Glutamatergic neuron (in vitro differentiated cells): ENCODE measurements at regions not wholly inside any gene's neighbourhood (a gene's known extent, or its start where the extent isn't known, plus 50 kb on each side); places are given as distances from the start of the nearest gene placed in this dataset.

ENCODE experiments used
- DNase-seq: peaks from one replicate; pipeline ENCODE4 v3.0.0; 2022
- H3K27ac Mint-ChIP-seq: one replicate; pipeline ENCODE4 v1.8.0; 2020; ENCODE audit warnings: mild to moderate bottlenecking, mixed read lengths, inconsistent platforms; ENCODE audit not compliant: unreplicated experiment
- H3K27me3 Mint-ChIP-seq: one replicate; pipeline ENCODE4 v1.8.0; 2020; ENCODE audit warnings: mild to moderate bottlenecking, moderate library complexity, mixed read lengths, inconsistent platforms; ENCODE audit not compliant: unreplicated experiment
- H3K36me3 Mint-ChIP-seq: one replicate; pipeline ENCODE4 v1.8.0; 2020; ENCODE audit warnings: mild to moderate bottlenecking, mixed read lengths, inconsistent platforms; ENCODE audit not compliant: unreplicated experiment
- H3K4me1 Mint-ChIP-seq: one replicate; pipeline ENCODE4 v1.8.0; 2020; ENCODE audit warnings: mild to moderate bottlenecking, low read depth, mixed read lengths, inconsistent platforms; ENCODE audit not compliant: unreplicated experiment
- H3K4me3 Mint-ChIP-seq: one replicate; pipeline ENCODE4 v1.8.0; 2020; ENCODE audit warnings: mild to moderate bottlenecking, mixed read lengths, inconsistent platforms; ENCODE audit not compliant: unreplicated experiment
- H3K9me3 Mint-ChIP-seq: one replicate; pipeline ENCODE4 v1.8.0; 2020; ENCODE audit warnings: mild to moderate bottlenecking, moderate library complexity, mixed read lengths, inconsistent platforms; ENCODE audit not compliant: unreplicated experiment
- CTCF ChIP-seq: fragments of 200-600 bp; sonication (generic); IDR thresholded peaks from one replicate; pipeline ENCODE4 v1.5.0; 2021; ENCODE audit not compliant: partially characterized antibody, unreplicated experiment

DNA sequence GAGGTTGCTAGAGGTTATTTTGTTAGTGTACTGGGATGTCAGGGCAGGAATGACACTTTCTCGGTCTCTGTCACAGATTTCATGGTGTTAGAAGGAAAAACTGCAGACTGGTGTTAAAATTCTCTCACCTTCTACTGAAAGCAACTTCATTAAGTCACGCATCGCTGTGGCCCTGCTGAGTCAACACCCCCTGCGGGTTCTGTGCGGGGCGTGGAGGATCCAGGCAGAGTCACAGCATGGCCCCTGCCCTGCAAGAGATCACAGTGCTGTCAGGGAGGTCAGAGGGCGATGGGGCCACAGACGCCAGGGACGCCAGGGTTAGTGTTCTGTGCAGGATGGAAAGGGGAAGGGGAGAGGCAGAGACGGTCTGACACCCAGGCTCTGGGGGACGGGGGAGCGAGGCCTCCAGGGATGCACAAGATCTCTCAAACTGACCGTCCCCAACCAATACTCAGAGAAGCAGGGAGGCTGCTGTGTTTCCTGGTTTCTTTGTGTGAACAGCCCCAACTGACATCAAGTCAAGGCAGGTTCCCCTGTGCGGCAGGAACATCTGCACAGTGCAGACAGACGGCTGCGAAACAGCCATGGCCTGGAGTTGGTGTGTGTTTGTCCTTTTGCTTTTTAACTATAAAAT lies 354.9 kb upstream of the SALL3 start:
- Mint-ChIP-seq H3K27ac (no peak overlapping the region), H3K36me3 (peaks cover 11% of the 10 kb centered on the region), H3K27me3 (peaks cover 6% of the 10 kb centered on the region), H3K4me1 (no peaks in the 10 kb centered on the region), H3K4me3 (no peak overlapping the region), H3K9me3 (peaks cover 4% of the 10 kb centered on the region)
- no peak for DNase-seq
- TF ChIP-seq CTCF: no peak

DNA sequence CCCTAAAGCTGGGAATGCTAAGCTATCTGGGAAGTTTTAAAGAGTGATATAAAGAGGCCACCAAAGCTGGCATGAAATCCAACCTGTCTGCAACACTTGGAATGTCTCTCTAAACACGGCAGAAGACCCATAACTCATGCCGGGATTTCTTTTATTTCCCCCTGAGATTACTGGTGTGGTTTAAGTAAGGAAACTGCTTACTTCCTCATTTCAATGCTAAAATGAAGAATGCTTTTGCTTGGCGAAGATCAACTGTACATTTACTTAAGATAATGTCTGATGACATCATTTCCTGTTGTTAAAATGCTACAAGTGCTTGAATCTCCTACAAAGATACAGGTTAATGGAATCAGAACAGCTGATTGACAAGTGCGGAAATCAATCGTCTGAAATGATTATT lies 353.8 kb upstream of the SALL3 start:
- Mint-ChIP-seq H3K36me3 (peaks cover 11% of the 10 kb centered on the region), H3K27ac (no peak overlapping the region), H3K9me3 (peaks cover 4% of the 10 kb centered on the region), H3K4me3 (no peak overlapping the region), H3K27me3 (peaks cover 6% of the 10 kb centered on the region), H3K4me1 (no peaks in the 10 kb centered on the region)
- no peak for DNase-seq
- no peak for TF ChIP-seq CTCF

- Mint-ChIP-seq H3K36me3 (peaks cover 8% of the 10 kb centered on the region), H3K9me3 (peaks cover 3% of the 10 kb centered on the region), H3K27me3 (peaks cover 3% of the 10 kb centered on the region), H3K4me1 (peaks cover 6% of the 10 kb centered on the region), H3K4me3 (no peak overlapping the region), H3K27ac (no peak overlapping the region)
- TF ChIP-seq CTCF: no peak
- DNase-seq: no peak
Observed at GRCh38 chr18:78627551-78628346, 351.9 kb upstream of the SALL3 start.

DNA sequence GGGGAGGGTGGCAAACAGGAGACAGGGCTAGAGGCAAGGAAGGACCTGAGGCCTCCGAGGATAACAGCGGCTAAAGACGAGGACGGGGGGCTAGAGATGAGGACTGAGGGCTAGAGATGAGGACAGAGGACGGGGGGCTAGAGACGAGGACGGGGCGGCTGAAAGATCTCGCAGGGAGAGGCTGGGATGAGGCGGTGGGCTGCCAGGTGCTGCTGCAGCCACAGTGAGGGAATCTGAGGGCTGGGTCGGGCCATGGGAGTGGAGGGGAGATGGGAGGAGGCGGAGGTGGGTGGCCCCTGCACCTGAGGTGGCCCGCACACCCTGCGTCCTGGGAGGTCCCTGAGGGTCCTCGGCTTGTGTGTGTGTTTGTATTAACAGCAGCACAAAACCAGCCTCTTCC lies 350.2 kb upstream of the SALL3 start:
- Mint-ChIP-seq H3K36me3 (peaks cover 6% of the 10 kb centered on the region), H3K27ac (no peak overlapping the region), H3K4me3 (no peak overlapping the region), H3K27me3 (peaks cover 3% of the 10 kb centered on the region), H3K9me3 (peaks cover 1% of the 10 kb centered on the region), H3K4me1 (peaks cover 6% of the 10 kb centered on the region)
- TF ChIP-seq CTCF: no peak
- DNase-seq: no peak

DNA sequence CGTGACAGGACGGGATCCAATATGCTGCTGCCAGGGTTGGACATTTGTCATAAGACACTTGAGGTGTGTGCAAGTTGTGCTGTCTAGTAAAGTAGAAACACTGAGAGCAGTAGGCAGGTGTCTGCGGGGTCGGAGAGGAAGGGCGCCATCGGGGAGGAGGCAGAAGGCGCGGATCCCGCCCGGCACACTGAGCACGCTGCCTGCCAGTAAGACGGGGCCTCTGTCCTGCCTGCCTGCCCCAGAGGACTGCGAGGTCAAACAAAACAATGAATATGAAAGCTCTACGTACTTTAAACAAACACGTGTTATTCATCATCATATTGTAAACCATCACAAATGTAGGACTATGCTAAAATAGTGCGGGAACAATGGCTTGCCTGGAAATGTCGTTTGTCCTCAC lies 349.3 kb upstream of the SALL3 start:
- H3K27ac Mint-ChIP-seq: no peak overlapping the region
- TF ChIP-seq CTCF: no peak
- H3K27me3 Mint-ChIP-seq: peaks cover 3% of the 10 kb centered on the region
- H3K4me3 Mint-ChIP-seq: no peak overlapping the region
- H3K9me3 Mint-ChIP-seq: peaks cover 1% of the 10 kb centered on the region
- H3K36me3 Mint-ChIP-seq: peaks cover 6% of the 10 kb centered on the region
- no peak for DNase-seq
- peaks cover 6% of the 10 kb centered on the region for H3K4me1 Mint-ChIP-seq
